ENCODE measurements at regions not wholly inside any gene's neighbourhood (a gene's known extent, or its start where the extent isn't known, plus 50 kb on each side); places are given as distances from the start of the nearest gene placed in this dataset.

- no peak overlapping the region for H3K9ac ChIP-seq
- no peaks in the 10 kb centered on the region for H3K4me1 ChIP-seq (ENCODE audit: low read depth, poor library complexity, severe bottlenecking)
- H3K27ac ChIP-seq, result no peak overlapping the region
- H3K79me2 ChIP-seq (ENCODE audit: insufficient read depth, low read depth), result no peaks in the 10 kb centered on the region
- no peak overlapping the region for H2AFZ ChIP-seq (ENCODE audit: low read depth)
- H3K27me3 ChIP-seq (ENCODE audit: insufficient read depth, low read depth), result no peaks in the 10 kb centered on the region
- H3K4me2 ChIP-seq, result no peak overlapping the region
- no peak overlapping the region for H3K4me3 ChIP-seq (IDR thresholded peaks at IDR 0.05; ENCODE audit: insufficient read depth, low read depth, low read length)
- no peaks in the 10 kb centered on the region for H3K36me3 ChIP-seq (ENCODE audit: insufficient read depth)
- no peaks in the 10 kb centered on the region for H4K20me1 ChIP-seq (ENCODE audit: insufficient read depth)
- TF ChIP-seq CTCF (conservative IDR thresholded peaks at IDR 0.05; ENCODE audit: low read depth, low read length), result no peak
Observed at GRCh38 chr3:27536491-27536890, 52.3 kb upstream of the SLC4A7 start.

DNA sequence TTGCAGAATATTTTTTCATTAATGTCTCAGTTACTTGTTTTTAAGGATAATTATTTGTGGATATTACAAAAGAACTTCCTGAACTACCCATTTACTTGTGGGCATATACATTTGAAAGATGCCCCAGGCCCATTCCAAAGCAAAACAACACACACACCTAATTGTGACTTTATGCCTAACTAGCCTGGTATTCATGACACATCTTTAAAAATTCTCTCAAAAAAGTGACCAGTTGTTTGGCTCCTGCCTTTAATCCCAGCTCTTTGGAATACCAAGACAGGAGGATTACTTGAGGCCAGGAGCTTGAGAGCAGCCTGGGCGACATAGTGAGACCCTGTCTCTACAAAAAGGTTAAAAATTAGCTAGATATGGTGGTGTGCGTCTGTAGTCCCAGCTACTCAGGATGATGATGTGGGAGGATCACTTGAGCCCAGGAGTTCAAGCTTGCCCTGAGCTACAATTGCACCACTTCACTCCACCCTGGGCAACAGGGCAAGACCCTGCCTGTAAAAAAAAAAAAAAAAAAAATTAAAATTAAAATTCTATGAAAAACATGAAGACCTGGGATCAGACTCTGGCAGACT is 51.7 kb upstream of the SLC4A7 start:
- TF ChIP-seq CTCF (conservative IDR thresholded peaks at IDR 0.05; ENCODE audit: low read depth, low read length), result no peak
- no peak overlapping the region for H3K27ac ChIP-seq
- no peak overlapping the region for H3K4me2 ChIP-seq
- H3K79me2 ChIP-seq (ENCODE audit: insufficient read depth, low read depth), result no peaks in the 10 kb centered on the region
- no peaks in the 10 kb centered on the region for H4K20me1 ChIP-seq (ENCODE audit: insufficient read depth)
- no peak overlapping the region for H3K4me3 ChIP-seq (IDR thresholded peaks at IDR 0.05; ENCODE audit: insufficient read depth, low read depth, low read length)
- no peaks in the 10 kb centered on the region for H3K36me3 ChIP-seq (ENCODE audit: insufficient read depth)
- H2AFZ ChIP-seq (ENCODE audit: low read depth), result no peak overlapping the region
- no peaks in the 10 kb centered on the region for H3K4me1 ChIP-seq (ENCODE audit: low read depth, poor library complexity, severe bottlenecking)
- H3K9ac ChIP-seq, result no peak overlapping the region
- no peaks in the 10 kb centered on the region for H3K27me3 ChIP-seq (ENCODE audit: insufficient read depth, low read depth)

GRCh38 chr3:27533718-27534573 is 49.8 kb upstream of the SLC4A7 start:
- no peak overlapping the region for H3K27ac ChIP-seq
- no peak overlapping the region for H2AFZ ChIP-seq (ENCODE audit: low read depth)
- no peak overlapping the region for H3K4me3 ChIP-seq (IDR thresholded peaks at IDR 0.05; ENCODE audit: insufficient read depth, low read depth, low read length)
- no peaks in the 10 kb centered on the region for H4K20me1 ChIP-seq (ENCODE audit: insufficient read depth)
- no peak overlapping the region for H3K9ac ChIP-seq
- H3K4me2 ChIP-seq, result no peak overlapping the region
- no peaks in the 10 kb centered on the region for H3K79me2 ChIP-seq (ENCODE audit: insufficient read depth, low read depth)
- no peaks in the 10 kb centered on the region for H3K27me3 ChIP-seq (ENCODE audit: insufficient read depth, low read depth)
- no peak for TF ChIP-seq CTCF (conservative IDR thresholded peaks at IDR 0.05; ENCODE audit: low read depth, low read length)
- H3K4me1 ChIP-seq (ENCODE audit: low read depth, poor library complexity, severe bottlenecking), result no peaks in the 10 kb centered on the region
- H3K36me3 ChIP-seq (ENCODE audit: insufficient read depth), result no peaks in the 10 kb centered on the region

Measured in KMS-11 (cell line).